HEK293 (cell line): ENCODE measurements at regions not wholly inside any gene's neighbourhood (a gene's known extent, or its start where the extent isn't known, plus 50 kb on each side); places are given as distances from the start of the nearest gene placed in this dataset.

ENCODE experiments used
- CTCF ChIA-PET: fragments of 350-600 bp; formaldehyde crosslinking; extraction: SDS; loops from one replicate; lab custom pipeline; 2021; ENCODE audit warnings: antibody characterized with exemption; lab: Yijun Ruan, JAX
- POLR2A ChIA-PET: fragments of 300-600 bp; formaldehyde crosslinking; extraction: SDS; loops from one replicate; lab custom pipeline; 2020; ENCODE audit warnings: antibody characterized with exemption, inconsistent platforms; lab: Yijun Ruan, JAX
- H3K27ac ChIP-seq: fragments of 200-500 bp; sonication (Bioruptor generic); 2 replicates; pipeline ENCODE4 v1.5.1; 2014; ENCODE audit warnings: low read depth, low read length, control low read depth, inconsistent platforms; ENCODE audit errors: extremely low read depth
- H3K36me3 ChIP-seq, 2 experiments: fragments of 200-500 bp in 1 of 2; sonication (Bioruptor generic) in 1 of 2; 1 replicate in 1 of 2; 2 replicates in 1 of 2; pipeline ENCODE4 v1.5.1; 2014 to 2017; ENCODE audit warnings: inconsistent platforms in 2 of 2, low read length in 2 of 2; ENCODE audit not compliant: control insufficient read depth in 2 of 2, insufficient read depth in 1 of 2
- H3K4me1 ChIP-seq: fragments of 200-500 bp; sonication (Bioruptor generic); 2 replicates; pipeline ENCODE4 v1.5.1; 2014; ENCODE audit warnings: mild to moderate bottlenecking, low read length, inconsistent platforms; ENCODE audit not compliant: control insufficient read depth, insufficient read depth
- H3K4me3 ChIP-seq: 2 replicates; pipeline ENCODE4 v1.5.1; 2011; ENCODE audit warnings: low read depth, mild to moderate bottlenecking, control low read depth, low read length, moderate library complexity
- H3K9me3 ChIP-seq: fragments of 200-500 bp; sonication (Bioruptor generic); 2 replicates; pipeline ENCODE4 v1.5.1; 2014; ENCODE audit warnings: low read depth, low read length, inconsistent platforms; ENCODE audit not compliant: control insufficient read depth, insufficient read depth
- FEZF1 ChIP-seq: fragments of 450-650 bp; formaldehyde crosslinking; IDR thresholded peaks from 2 replicates; pipeline ENCODE4 v1.5.1; 2016; ENCODE audit warnings: missing biosample characterization, missing genetic modification characterization
- KLF17 ChIP-seq: fragments of 450-650 bp; formaldehyde crosslinking; IDR thresholded peaks from 2 replicates; pipeline ENCODE4 v1.5.1; 2016; ENCODE audit warnings: missing biosample characterization, missing genetic modification characterization
- KLF8 ChIP-seq: fragments of 450-650 bp; formaldehyde crosslinking; IDR thresholded peaks from 2 replicates; pipeline ENCODE4 v1.5.1; 2016; ENCODE audit warnings: missing biosample characterization, missing genetic modification characterization
- KLF9 ChIP-seq: fragments of 450-650 bp; formaldehyde crosslinking; IDR thresholded peaks from 2 replicates; pipeline ENCODE4 v1.5.1; 2016; ENCODE audit warnings: missing biosample characterization, missing genetic modification characterization, low read depth
- MEIS1 ChIP-seq: sonication (generic); formaldehyde crosslinking; IDR thresholded peaks from 2 replicates; pipeline ENCODE4 v1.8.1; 2022; ENCODE audit warnings: missing genetic modification reagents, mild to moderate bottlenecking, borderline replicate concordance
- MYNN ChIP-seq: fragments of 450-650 bp; formaldehyde crosslinking; IDR thresholded peaks from 2 replicates; pipeline ENCODE4 v1.5.1; 2016; ENCODE audit warnings: missing biosample characterization, missing genetic modification characterization, borderline replicate concordance
- SP7 ChIP-seq: fragments of 450-650 bp; formaldehyde crosslinking; IDR thresholded peaks from 2 replicates; pipeline ENCODE4 v1.5.1; 2016; ENCODE audit warnings: missing biosample characterization, missing genetic modification characterization
- TRIM28 ChIP-seq: IDR thresholded peaks from 2 replicates; pipeline ENCODE4 v1.6.1; 2011; ENCODE audit warnings: low read length, control low read depth, borderline replicate concordance
- ZBTB20 ChIP-seq: fragments of 450-650 bp; formaldehyde crosslinking; IDR thresholded peaks from 2 replicates; pipeline ENCODE4 v1.5.1; 2016; ENCODE audit warnings: missing biosample characterization, missing genetic modification characterization
- ZBTB48 ChIP-seq: fragments of 450-650 bp; formaldehyde crosslinking; IDR thresholded peaks from 2 replicates; pipeline ENCODE4 v1.5.1; 2016; ENCODE audit warnings: missing biosample characterization, missing genetic modification characterization
- ZEB2 ChIP-seq: fragments of 450-650 bp; formaldehyde crosslinking; IDR thresholded peaks from 2 replicates; pipeline ENCODE4 v1.5.1; 2016; ENCODE audit warnings: missing biosample characterization, missing genetic modification characterization
- ZFP3 ChIP-seq: fragments of 450-650 bp; formaldehyde crosslinking; IDR thresholded peaks from 2 replicates; pipeline ENCODE4 v1.5.1; 2016; ENCODE audit warnings: low read depth, missing biosample characterization, missing genetic modification characterization
- ZNF138 ChIP-seq: fragments of 450-650 bp; formaldehyde crosslinking; IDR thresholded peaks from 2 replicates; pipeline ENCODE4 v1.5.1; 2016; ENCODE audit warnings: missing biosample characterization, missing genetic modification characterization, borderline replicate concordance
- ZNF140 ChIP-seq: fragments of 450-650 bp; formaldehyde crosslinking; IDR thresholded peaks from 2 replicates; pipeline ENCODE4 v1.5.1; 2016; ENCODE audit warnings: missing biosample characterization, missing genetic modification characterization
- ZNF16 ChIP-seq: fragments of 450-650 bp; formaldehyde crosslinking; IDR thresholded peaks from 2 replicates; pipeline ENCODE4 v1.5.1; 2016; ENCODE audit warnings: low read depth, missing biosample characterization, missing genetic modification characterization
- ZNF274 ChIP-seq, 2 experiments: fragments of 200-500 bp in 1 of 2; fragments of 450-650 bp in 1 of 2; sonication (Bioruptor generic) in 1 of 2; formaldehyde crosslinking in 1 of 2; IDR thresholded peaks; 2 replicates each; pipeline versions ENCODE4 v1.5.1 to v1.6.1; 2014 to 2016; ENCODE audit warnings: borderline replicate concordance in 1 of 2, inconsistent platforms in 1 of 2, low read length in 1 of 2, missing biosample characterization in 1 of 2, missing genetic modification characterization in 1 of 2
- ZNF280D ChIP-seq: fragments of 450-650 bp; formaldehyde crosslinking; IDR thresholded peaks from 2 replicates; pipeline ENCODE4 v1.5.1; 2016; ENCODE audit warnings: missing biosample characterization, missing genetic modification characterization
- ZNF292 ChIP-seq: fragments of 450-650 bp; formaldehyde crosslinking; IDR thresholded peaks from 2 replicates; pipeline ENCODE4 v1.5.1; 2016; ENCODE audit warnings: low read depth, missing biosample characterization, missing genetic modification characterization, borderline replicate concordance
- ZNF426 ChIP-seq: fragments of 450-650 bp; formaldehyde crosslinking; IDR thresholded peaks from 2 replicates; pipeline ENCODE4 v1.5.1; 2017; ENCODE audit warnings: missing biosample characterization, missing genetic modification characterization, mild to moderate bottlenecking, inconsistent platforms, moderate library complexity
- ZNF510 ChIP-seq: fragments of 450-650 bp; formaldehyde crosslinking; IDR thresholded peaks from 2 replicates; pipeline ENCODE4 v1.5.1; 2018; ENCODE audit warnings: mild to moderate bottlenecking, missing genetic modification characterization, missing biosample characterization; ENCODE audit not compliant: insufficient replicate concordance
- ZNF624 ChIP-seq: fragments of 450-650 bp; formaldehyde crosslinking; IDR thresholded peaks from 2 replicates; pipeline ENCODE4 v1.5.1; 2017; ENCODE audit warnings: missing biosample characterization, missing genetic modification characterization
- ZNF776 ChIP-seq: fragments of 450-650 bp; formaldehyde crosslinking; IDR thresholded peaks from 2 replicates; pipeline ENCODE4 v1.5.0; 2017; ENCODE audit warnings: missing biosample characterization, missing genetic modification characterization, borderline replicate concordance
- ZNF830 ChIP-seq: fragments of 450-650 bp; IDR thresholded peaks from 2 replicates; pipeline ENCODE4 v1.5.0; 2018; ENCODE audit warnings: missing biosample characterization, missing genetic modification characterization, low read depth, mild to moderate bottlenecking, moderate library complexity
- TF ChIP-seq, protein P1 (sequence below): fragments of 450-650 bp; formaldehyde crosslinking; IDR thresholded peaks from 2 replicates; pipeline ENCODE4 v1.5.1; 2016; ENCODE audit warnings: missing biosample characterization, missing genetic modification characterization
- TF ChIP-seq, protein P2 (sequence below): fragments of 450-650 bp; formaldehyde crosslinking; IDR thresholded peaks from 2 replicates; pipeline ENCODE4; 2016; ENCODE audit warnings: missing biosample characterization, missing genetic modification characterization

GRCh38 chr4:64130907-64131306 is 278.3 kb downstream of the TECRL start (continued):
- TF ChIP-seq KLF17 (tag by site-specific recombination): no peak
- TF ChIP-seq, all 188 proteins: peak for 0

GRCh38 chr4:64125354-64125753 is 283.9 kb downstream of the TECRL start:
- Histone ChIP-seq H3K9me3 (no peaks in the 10 kb centered on the region), H3K36me3 (no peaks in the 10 kb centered on the region), H3K27ac (no peak overlapping the region), H3K4me3 (no peak overlapping the region), H3K4me1 (no peaks in the 10 kb centered on the region)
- TF ChIP-seq ZNF274 (IDR thresholded peaks at IDR 0.05; ENCODE audit: low read length) (no peak), ZNF274 (tag by site-specific recombination; IDR thresholded peaks at IDR 0.05; ENCODE audit: borderline replicate concordance) (no peak), ZNF776 (tag by site-specific recombination) (no peak), MEIS1 (CRISPR knock-in tag) (no peak), ZNF426 (no peak), KLF9 (no peak), ZNF292 (tag by site-specific recombination) (no peak), ZBTB48 (tag by site-specific recombination) (no peak), ZNF16 (tag by site-specific recombination) (no peak), ZFP3 (tag by site-specific recombination) (no peak), ZEB2 (tag by site-specific recombination) (no peak), FEZF1 (tag by site-specific recombination) (no peak), ZNF138 (no peak), ZNF830 (no peak)
- TF ChIP-seq, protein P1, sequence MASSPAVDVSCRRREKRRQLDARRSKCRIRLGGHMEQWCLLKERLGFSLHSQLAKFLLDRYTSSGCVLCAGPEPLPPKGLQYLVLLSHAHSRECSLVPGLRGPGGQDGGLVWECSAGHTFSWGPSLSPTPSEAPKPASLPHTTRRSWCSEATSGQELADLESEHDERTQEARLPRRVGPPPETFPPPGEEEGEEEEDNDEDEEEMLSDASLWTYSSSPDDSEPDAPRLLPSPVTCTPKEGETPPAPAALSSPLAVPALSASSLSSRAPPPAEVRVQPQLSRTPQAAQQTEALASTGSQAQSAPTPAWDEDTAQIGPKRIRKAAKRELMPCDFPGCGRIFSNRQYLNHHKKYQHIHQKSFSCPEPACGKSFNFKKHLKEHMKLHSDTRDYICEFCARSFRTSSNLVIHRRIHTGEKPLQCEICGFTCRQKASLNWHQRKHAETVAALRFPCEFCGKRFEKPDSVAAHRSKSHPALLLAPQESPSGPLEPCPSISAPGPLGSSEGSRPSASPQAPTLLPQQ (tag by site-specific recombination): no peak
- POLR2A ChIA-PET: no interaction called here
- CTCF ChIA-PET: no interaction called here

GRCh38 chr4:64121803-64122202 is 287.4 kb downstream of the TECRL start:
- Histone ChIP-seq H3K4me3 (no peak overlapping the region), H3K36me3 (no peaks in the 10 kb centered on the region), H3K4me1 (no peaks in the 10 kb centered on the region), H3K27ac (no peak overlapping the region), H3K9me3 (no peaks in the 10 kb centered on the region)
- ChIA-PET CTCF (interaction anchor here (0.6 kb wide), 1 partner anchor 11 kb away, joined by 5 read pairs; no protein-coding TSS in a partner anchor), POLR2A (no interaction called here)
- TF ChIP-seq, protein P2, sequence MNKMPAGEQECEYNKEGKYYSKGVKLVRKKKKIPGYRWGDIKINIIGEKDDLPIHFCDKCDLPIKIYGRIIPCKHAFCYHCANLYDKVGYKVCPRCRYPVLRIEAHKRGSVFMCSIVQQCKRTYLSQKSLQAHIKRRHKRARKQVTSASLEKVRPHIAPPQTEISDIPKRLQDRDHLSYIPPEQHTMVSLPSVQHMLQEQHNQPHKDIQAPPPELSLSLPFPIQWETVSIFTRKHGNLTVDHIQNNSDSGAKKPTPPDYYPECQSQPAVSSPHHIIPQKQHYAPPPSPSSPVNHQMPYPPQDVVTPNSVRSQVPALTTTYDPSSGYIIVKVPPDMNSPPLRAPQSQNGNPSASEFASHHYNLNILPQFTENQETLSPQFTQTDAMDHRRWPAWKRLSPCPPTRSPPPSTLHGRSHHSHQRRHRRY (tag by site-specific recombination): no peak
- TF ChIP-seq ZNF140 (tag by site-specific recombination) (no peak), ZNF776 (tag by site-specific recombination) (no peak), KLF8 (tag by site-specific recombination) (no peak), ZBTB20 (tag by site-specific recombination) (no peak), ZNF280D (tag by site-specific recombination) (no peak), SP7 (tag by site-specific recombination) (no peak), ZNF624 (tag by site-specific recombination) (no peak), ZNF510 (tag by site-specific recombination) (no peak), ZNF830 (no peak), TRIM28 (no peak), MYNN (no peak)
